GM12878 (cell line): ENCODE measurements at regions not wholly inside any gene's neighbourhood (a gene's known extent, or its start where the extent isn't known, plus 50 kb on each side); places are given as distances from the start of the nearest gene placed in this dataset.
"Not testable (repeated sequence)": the region's sequence is repeated elsewhere in the genome, so short reads cannot be mapped to it uniquely, and the experiment has no call there.

ENCODE experiments used
- ATAC-seq: fragments of 200-7000 bp; cut with Tn5 transposase; 3 replicates; pipeline ENCODE4 v1.9.1; 2020; ENCODE audit warnings: mild to moderate bottlenecking, moderate library complexity
- BruUV-seq: library from RNA; stranded (reverse); fragments of 400-500 nt; replicated peaks from 2 replicates; lab custom pipeline; 2021; lab: Mats Ljungman, UMichigan
- CTCF ChIA-PET: fragments of 300-600 bp; sonication (Branson Sonifier 250); formaldehyde crosslinking; extraction: SDS; loops from one replicate; lab custom pipeline; 2021; ENCODE audit warnings: inconsistent platforms; lab: Yijun Ruan, JAX
- POLR2A ChIA-PET: fragments of 350-600 bp; formaldehyde crosslinking; extraction: SDS; loops from one replicate; lab custom pipeline; 2021; ENCODE audit warnings: inconsistent platforms; lab: Charles Lee
- RAD21 ChIA-PET: fragments of 300-600 bp; sonication (Branson Sonifier 250); formaldehyde crosslinking; loops from one replicate; lab custom pipeline; 2023; ENCODE audit warnings: antibody characterized with exemption; ENCODE audit not compliant: unreplicated experiment; lab: Charles Lee
- SMC1A ChIA-PET: fragments of 300-600 bp; sonication (Branson Sonifier 250); formaldehyde crosslinking; loops from one replicate; lab custom pipeline; 2023; ENCODE audit not compliant: unreplicated experiment, uncharacterized antibody; lab: Charles Lee
- DNase-seq: peaks from one replicate; pipeline ENCODE4 v3.0.0-alpha.2; 2011; ENCODE audit warnings: low read depth, low spot score
- FAIRE-seq: peaks from 3 replicates; lab custom pipeline; 2011; peaks lifted over from hg19 to GRCh38; lab: Jason Lieb, UNC
- H2AFZ ChIP-seq: 2 replicates; pipeline ENCODE4 v1.6.0; 2011; ENCODE audit warnings: low read depth, low read length, control low read depth; ENCODE audit not compliant: control insufficient read depth
- H3K27ac ChIP-seq: 2 replicates; pipeline ENCODE4 v1.5.1; 2011; ENCODE audit warnings: control low read depth; ENCODE audit not compliant: control insufficient read depth, insufficient read depth
- H3K27me3 ChIP-seq, 2 experiments: replicated peaks in 1 of 2; 2 replicates each; pipeline versions ENCODE4 v1.6.0 to v1.6.1; 2011; ENCODE audit warnings: low read length in 1 of 2; ENCODE audit not compliant: control insufficient read depth in 2 of 2, insufficient read depth in 2 of 2
- H3K36me3 ChIP-seq, 2 experiments: 2 replicates each; pipeline ENCODE4 v1.5.1; 2011; ENCODE audit warnings: low read length in 1 of 2; ENCODE audit not compliant: control insufficient read depth in 2 of 2, insufficient read depth in 2 of 2
- H3K4me1 ChIP-seq: 2 replicates; pipeline ENCODE4 v1.6.1; 2011; ENCODE audit warnings: mild to moderate bottlenecking, low read length, moderate library complexity, mixed read lengths; ENCODE audit not compliant: control insufficient read depth, insufficient read depth
- H3K4me2 ChIP-seq: 2 replicates; pipeline ENCODE4 v1.6.0; 2011; ENCODE audit warnings: control low read depth; ENCODE audit not compliant: control insufficient read depth, insufficient read depth
- H3K4me3 ChIP-seq: fragments of 200-600 bp; sonication (generic); 2 replicates; pipeline ENCODE4 v1.5.1; 2016
- H3K79me2 ChIP-seq: 2 replicates; pipeline ENCODE4 v1.6.0; 2011; ENCODE audit warnings: low read length; ENCODE audit not compliant: control insufficient read depth, insufficient read depth
- H3K9ac ChIP-seq: 2 replicates; pipeline ENCODE4 v1.8.0; 2011; ENCODE audit warnings: low read length, control low read depth, mixed read lengths; ENCODE audit not compliant: control insufficient read depth, insufficient read depth
- H3K9me3 ChIP-seq: replicated peaks from 3 replicates; pipeline ENCODE4 v1.5.1; 2011; ENCODE audit warnings: mild to moderate bottlenecking, low read length; ENCODE audit not compliant: control insufficient read depth, insufficient read depth
- H4K20me1 ChIP-seq: 2 replicates; pipeline ENCODE4 v1.6.0; 2011; ENCODE audit not compliant: control insufficient read depth, insufficient read depth
- CBX5 ChIP-seq: sonication (generic); IDR thresholded peaks from 2 replicates; pipeline ENCODE4 v1.6.1; 2016; ENCODE audit warnings: low read depth, moderate library complexity, mild to moderate bottlenecking, inconsistent platforms
- CHD2 ChIP-seq: IDR thresholded peaks from 2 replicates; pipeline ENCODE4 v1.6.1; 2011; ENCODE audit warnings: low read depth, low read length, improper control_type of control experiment, borderline replicate concordance
- EGR1 ChIP-seq, 2 experiments: IDR thresholded peaks; 1 replicate in 1 of 2; 2 replicates in 1 of 2; pipeline ENCODE4 v1.6.1; 2011 to 2012; ENCODE audit warnings: low read depth in 2 of 2, low read length in 2 of 2, borderline replicate concordance in 1 of 2, mild to moderate bottlenecking in 1 of 2, moderate library complexity in 1 of 2
- NR2C1 ChIP-seq: fragments of 450-650 bp; IDR thresholded peaks from 2 replicates; pipeline ENCODE4 v1.6.1; 2017; ENCODE audit warnings: antibody characterized with exemption, mild to moderate bottlenecking, moderate library complexity
- WGBS: methylation state at CpG from one replicate; pipeline ENCODE4 v1.1.6; 2016; ENCODE audit warnings: low lambda C conversion rate; ENCODE audit not compliant: insufficient replicate concordance, insufficient coverage; ENCODE audit errors: missing lambda C conversion rate; 5-methylcytosine and 5-hydroxymethylcytosine counted together
- in situ Hi-C: fragments of 300-500 bp; cut with MboI; formaldehyde crosslinking; loops from 9 replicates; pipeline ENCODE4 v1.14.3; 2018; ENCODE audit warnings: mixed read lengths
- intact Hi-C: fragments of 100-400 bp; cut with micrococcal nuclease; formaldehyde crosslinking; loops from one replicate; pipeline ENCODE4 v1.14.2; 2022; ENCODE audit not compliant: unreplicated experiment
- TF ChIP-seq, protein P1 (sequence below): IDR thresholded peaks from 2 replicates; pipeline ENCODE4 v1.6.1; 2011; ENCODE audit warnings: low read depth, low read length, improper control_type of control experiment, borderline replicate concordance

DNA sequence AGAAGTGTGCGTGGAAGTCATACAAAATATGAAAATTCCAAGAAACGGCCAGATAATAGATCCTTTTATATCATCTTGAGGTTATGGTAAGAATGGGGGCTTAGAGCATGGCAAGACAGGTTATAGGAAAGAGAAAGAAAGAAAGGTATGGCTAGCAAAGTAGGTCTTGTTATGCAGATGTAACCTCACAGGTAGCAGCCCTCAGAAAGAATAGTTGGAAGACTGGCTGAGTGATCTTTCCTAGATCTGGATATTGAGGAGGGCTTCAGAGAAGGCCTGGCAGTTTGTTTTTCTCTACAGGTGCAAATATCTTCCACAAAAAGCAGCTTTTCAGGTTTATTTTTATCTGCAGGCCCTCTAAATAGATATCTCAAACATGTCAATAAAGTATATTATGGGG, 679.5 kb downstream of the KHDRBS2 start:
- BruUV-seq = no TSS peak
- FAIRE-seq (no peak), DNase-seq (no peak), ATAC-seq (no peak)
- WGBS = 26% methylated on average over 2 of the region's 2 CpGs
- H3K4me2 ChIP-seq = no peak overlapping the region
- no peaks in the 10 kb centered on the region for H4K20me1 ChIP-seq
- no peaks in the 10 kb centered on the region for H3K27me3 ChIP-seq
- H3K36me3 ChIP-seq = no peaks in the 10 kb centered on the region
- H3K27ac ChIP-seq = no peak overlapping the region
- H3K79me2 ChIP-seq = no peaks in the 10 kb centered on the region
- intact Hi-C loops = no loop called here
- SMC1A ChIA-PET = no interaction called here
- H3K9me3 ChIP-seq = no peaks in the 10 kb centered on the region
- RAD21 ChIA-PET = no interaction called here
- no peak overlapping the region for H3K4me3 ChIP-seq
- H3K9ac ChIP-seq = no peak overlapping the region
- CTCF ChIA-PET = no interaction called here
- POLR2A ChIA-PET = no interaction called here
- H3K4me1 ChIP-seq = no peaks in the 10 kb centered on the region
- TF ChIP-seq EGR1 (IDR thresholded peaks at IDR 0.05; ENCODE audit: borderline replicate concordance in 1 of 2, low read depth in 2 of 2, low read length in 2 of 2) = no peak
- TF ChIP-seq NR2C1 = no peak
- no peak for TF ChIP-seq CHD2
- TF ChIP-seq CBX5 = no peak
- TF ChIP-seq, protein P1, sequence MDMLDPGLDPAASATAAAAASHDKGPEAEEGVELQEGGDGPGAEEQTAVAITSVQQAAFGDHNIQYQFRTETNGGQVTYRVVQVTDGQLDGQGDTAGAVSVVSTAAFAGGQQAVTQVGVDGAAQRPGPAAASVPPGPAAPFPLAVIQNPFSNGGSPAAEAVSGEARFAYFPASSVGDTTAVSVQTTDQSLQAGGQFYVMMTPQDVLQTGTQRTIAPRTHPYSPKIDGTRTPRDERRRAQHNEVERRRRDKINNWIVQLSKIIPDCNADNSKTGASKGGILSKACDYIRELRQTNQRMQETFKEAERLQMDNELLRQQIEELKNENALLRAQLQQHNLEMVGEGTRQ = no peak
- in situ Hi-C loops = no loop called here
- H2AFZ ChIP-seq = no peak overlapping the region

DNA sequence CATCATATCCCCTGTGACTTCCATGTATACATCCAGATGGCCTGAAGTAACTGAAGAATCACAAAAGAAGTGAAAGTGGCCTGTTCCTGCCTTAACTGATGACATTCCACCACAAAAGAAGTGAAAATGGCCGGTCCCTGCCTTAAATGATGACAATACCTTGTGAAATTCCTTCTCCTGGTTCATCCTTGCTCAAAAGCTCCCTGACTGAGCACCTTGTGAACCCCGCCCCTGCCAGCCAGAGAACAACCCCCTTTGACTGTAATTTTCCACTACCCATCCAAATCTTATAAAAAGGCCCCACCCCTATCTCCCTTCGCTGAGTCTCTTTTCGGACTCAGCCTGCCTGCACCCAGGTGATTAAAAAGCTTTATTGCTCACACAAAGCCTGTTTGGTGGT, 680.2 kb downstream of the KHDRBS2 start:
- DNase-seq, H3K36me3 ChIP-seq, H3K79me2 ChIP-seq, H3K4me3 ChIP-seq, CTCF ChIA-PET, H3K27me3 ChIP-seq, intact Hi-C loops, POLR2A ChIA-PET, RAD21 ChIA-PET, H3K4me1 ChIP-seq, in situ Hi-C loops, ATAC-seq, H4K20me1 ChIP-seq, SMC1A ChIA-PET, H3K9me3 ChIP-seq, H2AFZ ChIP-seq, H3K9ac ChIP-seq, BruUV-seq, H3K27ac ChIP-seq, FAIRE-seq, H3K4me2 ChIP-seq: not testable (repeated sequence)
- WGBS = 18% methylated on average over 4 of the region's 4 CpGs

DNA sequence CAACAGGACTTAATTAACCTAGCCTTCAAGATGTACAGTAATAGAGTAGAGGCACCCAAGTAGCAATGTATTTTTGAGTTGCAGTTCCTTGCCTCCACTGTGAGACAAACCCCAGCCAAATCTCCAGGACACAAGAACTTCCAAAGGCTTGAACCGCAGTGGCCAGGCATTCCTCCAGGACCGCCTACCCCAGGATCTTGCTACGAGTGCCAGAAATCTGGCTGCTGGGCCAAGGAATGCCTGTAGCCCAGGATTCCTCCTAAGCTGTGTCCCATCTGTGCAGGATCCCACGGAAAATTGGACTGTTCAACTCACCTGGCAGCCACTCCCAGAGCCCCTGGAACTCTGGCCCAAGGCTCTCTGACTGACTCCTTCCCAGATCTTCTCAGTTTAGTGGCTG, 683.9 kb downstream of the KHDRBS2 start:
- DNase-seq, intact Hi-C loops, H3K4me1 ChIP-seq, CTCF ChIA-PET, H3K4me2 ChIP-seq, SMC1A ChIA-PET, RAD21 ChIA-PET, H3K79me2 ChIP-seq, H2AFZ ChIP-seq, POLR2A ChIA-PET, FAIRE-seq, H3K36me3 ChIP-seq, H3K9ac ChIP-seq, in situ Hi-C loops, BruUV-seq, H3K27ac ChIP-seq, H4K20me1 ChIP-seq, ATAC-seq, H3K27me3 ChIP-seq, H3K4me3 ChIP-seq, H3K9me3 ChIP-seq: not testable (repeated sequence)
- 28% methylated on average over 4 of the region's 4 CpGs for WGBS
